Parathyroid adenoma (tissue), 2 donors: ENCODE measurements at regions not wholly inside any gene's neighbourhood (a gene's known extent, or its start where the extent isn't known, plus 50 kb on each side); places are given as distances from the start of the nearest gene placed in this dataset.
"Not testable (repeated sequence)": the region's sequence is repeated elsewhere in the genome, so short reads cannot be mapped to it uniquely, and the experiment has no call there.

Experiments used
- H2AFZ ChIP-seq: fragments of 300-600 bp; sonication (generic); one replicate; pipeline ENCODE4 v1.7.0; 2017; ENCODE audit warnings: antibody characterized with exemption, mild to moderate bottlenecking
- H3K27ac ChIP-seq: fragments of 300-600 bp; sonication (generic); one replicate; pipeline ENCODE4 v1.7.0; 2017
- H3K27me3 ChIP-seq: fragments of 300-600 bp; sonication (generic); one replicate; pipeline ENCODE4 v1.7.0; 2017; ENCODE audit warnings: low read length; ENCODE audit not compliant: control insufficient read depth, insufficient read depth
- H3K36me3 ChIP-seq: fragments of 300-600 bp; sonication (generic); one replicate; pipeline ENCODE4 v1.7.0; 2017; ENCODE audit warnings: low read length; ENCODE audit not compliant: control insufficient read depth, insufficient read depth
- H3K4me1 ChIP-seq: fragments of 300-600 bp; sonication (generic); one replicate; pipeline ENCODE4 v1.7.0; 2017; ENCODE audit warnings: control low read depth
- H3K4me2 ChIP-seq: fragments of 300-600 bp; sonication (generic); one replicate; pipeline ENCODE4 v1.7.0; 2017; ENCODE audit warnings: low read length
- H3K4me3 ChIP-seq: fragments of 300-600 bp; sonication (generic); one replicate; pipeline ENCODE4 v1.7.0; 2017; ENCODE audit warnings: low read depth, low read length
- H3K79me2 ChIP-seq: fragments of 300-600 bp; sonication (generic); one replicate; pipeline ENCODE4 v1.7.0; 2017; ENCODE audit warnings: control low read depth
- H3K9ac ChIP-seq: fragments of 300-600 bp; sonication (generic); one replicate; pipeline ENCODE4 v1.7.0; 2017; ENCODE audit warnings: mild to moderate bottlenecking
- H3K9me3 ChIP-seq: fragments of 300-600 bp; sonication (generic); one replicate; pipeline ENCODE4 v1.7.0; 2017; ENCODE audit warnings: low read length; ENCODE audit not compliant: control insufficient read depth
- TF ChIP-seq, protein P1 (sequence below): fragments of 300-600 bp; sonication (generic); IDR thresholded peaks from one replicate; pipeline ENCODE4 v1.7.0; 2017; ENCODE audit warnings: antibody characterized with exemption, mild to moderate bottlenecking
- donor health status: primary hyperparathyroidism.

DNA sequence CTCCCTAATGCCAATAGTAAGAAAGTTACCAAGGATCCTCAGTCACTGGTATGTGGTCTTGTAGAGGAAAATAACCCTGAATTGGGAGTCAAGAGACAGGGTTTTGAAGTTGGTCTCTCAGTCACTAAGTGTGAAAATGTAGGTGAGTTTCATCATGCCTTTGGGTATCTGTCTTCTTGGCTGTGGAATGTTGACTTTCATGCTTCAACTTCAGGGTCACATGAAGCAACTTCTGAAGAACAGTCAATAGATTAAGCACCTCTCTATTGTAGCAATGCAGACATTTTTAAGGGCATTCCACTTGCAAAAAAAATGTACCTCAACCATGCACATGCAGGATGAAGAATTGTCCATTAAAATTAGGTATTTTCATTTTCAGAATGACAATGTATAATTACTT is 194.6 kb downstream of the CSNK1G3 start:
- H3K27me3 ChIP-seq: no peaks in the 10 kb centered on the region
- no peaks in the 10 kb centered on the region for H3K4me1 ChIP-seq
- H2AFZ ChIP-seq: no peak overlapping the region
- no peaks in the 10 kb centered on the region for H3K36me3 ChIP-seq
- no peaks in the 10 kb centered on the region for H3K79me2 ChIP-seq
- TF ChIP-seq, protein P1, sequence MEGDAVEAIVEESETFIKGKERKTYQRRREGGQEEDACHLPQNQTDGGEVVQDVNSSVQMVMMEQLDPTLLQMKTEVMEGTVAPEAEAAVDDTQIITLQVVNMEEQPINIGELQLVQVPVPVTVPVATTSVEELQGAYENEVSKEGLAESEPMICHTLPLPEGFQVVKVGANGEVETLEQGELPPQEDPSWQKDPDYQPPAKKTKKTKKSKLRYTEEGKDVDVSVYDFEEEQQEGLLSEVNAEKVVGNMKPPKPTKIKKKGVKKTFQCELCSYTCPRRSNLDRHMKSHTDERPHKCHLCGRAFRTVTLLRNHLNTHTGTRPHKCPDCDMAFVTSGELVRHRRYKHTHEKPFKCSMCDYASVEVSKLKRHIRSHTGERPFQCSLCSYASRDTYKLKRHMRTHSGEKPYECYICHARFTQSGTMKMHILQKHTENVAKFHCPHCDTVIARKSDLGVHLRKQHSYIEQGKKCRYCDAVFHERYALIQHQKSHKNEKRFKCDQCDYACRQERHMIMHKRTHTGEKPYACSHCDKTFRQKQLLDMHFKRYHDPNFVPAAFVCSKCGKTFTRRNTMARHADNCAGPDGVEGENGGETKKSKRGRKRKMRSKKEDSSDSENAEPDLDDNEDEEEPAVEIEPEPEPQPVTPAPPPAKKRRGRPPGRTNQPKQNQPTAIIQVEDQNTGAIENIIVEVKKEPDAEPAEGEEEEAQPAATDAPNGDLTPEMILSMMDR: no peak
- no peak overlapping the region for H3K9ac ChIP-seq
- no peaks in the 10 kb centered on the region for H3K9me3 ChIP-seq
- H3K4me3 ChIP-seq: no peak overlapping the region
- no peak overlapping the region for H3K27ac ChIP-seq
- no peak overlapping the region for H3K4me2 ChIP-seq

DNA sequence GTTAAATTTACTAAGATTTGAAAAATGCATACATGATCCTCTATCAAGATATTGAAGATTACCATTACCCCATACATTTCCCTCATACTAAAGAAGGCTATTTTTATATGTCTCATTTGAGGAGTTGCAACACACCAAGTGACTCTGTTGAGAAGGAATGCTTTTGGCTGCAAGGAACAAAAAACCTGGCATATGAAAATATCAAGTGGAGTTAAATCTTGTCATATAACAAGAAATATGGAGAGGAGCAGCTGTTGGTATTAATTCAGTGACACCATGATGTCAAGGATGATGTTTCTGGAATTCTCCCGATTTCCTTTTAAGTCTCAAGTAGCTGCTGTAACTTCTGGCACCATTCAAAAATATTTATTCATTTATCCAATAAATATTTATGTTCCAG is 193.8 kb downstream of the CSNK1G3 start:
- no peak overlapping the region for H3K9ac ChIP-seq
- no peak overlapping the region for H2AFZ ChIP-seq
- H3K4me1 ChIP-seq: no peaks in the 10 kb centered on the region
- no peak overlapping the region for H3K4me3 ChIP-seq
- no peaks in the 10 kb centered on the region for H3K79me2 ChIP-seq
- no peaks in the 10 kb centered on the region for H3K9me3 ChIP-seq
- no peaks in the 10 kb centered on the region for H3K27me3 ChIP-seq
- H3K27ac ChIP-seq: no peak overlapping the region
- TF ChIP-seq, protein P1: no peak
- no peak overlapping the region for H3K4me2 ChIP-seq
- no peaks in the 10 kb centered on the region for H3K36me3 ChIP-seq

DNA sequence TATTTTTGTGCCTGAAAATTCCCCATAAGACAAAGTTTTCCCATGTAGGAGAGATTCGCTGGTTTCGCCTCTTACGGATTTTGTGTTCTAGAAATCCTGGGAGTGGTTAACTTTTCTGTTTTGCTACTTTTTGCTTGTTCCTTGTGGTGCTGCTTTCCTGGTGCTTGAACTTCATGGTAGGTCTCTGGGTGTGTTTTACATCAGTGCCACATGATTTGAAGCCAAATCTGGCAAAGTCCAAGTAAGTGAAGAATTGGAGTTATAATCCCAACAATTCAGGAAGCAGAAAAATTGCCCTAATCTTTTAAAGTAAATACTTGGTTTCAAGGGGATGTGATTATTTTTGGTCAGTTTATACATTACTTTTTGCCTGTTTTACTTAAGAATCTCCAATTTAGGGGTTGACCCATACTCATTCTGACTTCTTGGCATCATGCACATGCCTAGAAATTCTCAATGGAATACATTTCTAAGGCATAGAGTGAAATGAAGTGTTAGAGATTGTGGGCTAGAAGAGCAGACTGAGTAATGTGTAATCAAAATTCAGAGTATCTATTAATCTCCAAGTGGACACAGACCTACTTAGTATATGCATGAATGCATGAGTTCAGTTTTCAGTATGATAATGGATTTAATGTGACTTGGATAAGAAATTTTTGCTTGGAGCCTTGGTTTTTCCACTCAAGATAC is 189.7 kb downstream of the CSNK1G3 start:
- no peak overlapping the region for H3K4me2 ChIP-seq
- no peak overlapping the region for H3K4me3 ChIP-seq
- H3K9me3 ChIP-seq: no peaks in the 10 kb centered on the region
- H3K79me2 ChIP-seq: no peaks in the 10 kb centered on the region
- H3K36me3 ChIP-seq: no peaks in the 10 kb centered on the region
- no peak overlapping the region for H2AFZ ChIP-seq
- no peak overlapping the region for H3K9ac ChIP-seq
- H3K27ac ChIP-seq: no peak overlapping the region
- no peaks in the 10 kb centered on the region for H3K27me3 ChIP-seq
- TF ChIP-seq, protein P1: no peak
- no peaks in the 10 kb centered on the region for H3K4me1 ChIP-seq

DNA sequence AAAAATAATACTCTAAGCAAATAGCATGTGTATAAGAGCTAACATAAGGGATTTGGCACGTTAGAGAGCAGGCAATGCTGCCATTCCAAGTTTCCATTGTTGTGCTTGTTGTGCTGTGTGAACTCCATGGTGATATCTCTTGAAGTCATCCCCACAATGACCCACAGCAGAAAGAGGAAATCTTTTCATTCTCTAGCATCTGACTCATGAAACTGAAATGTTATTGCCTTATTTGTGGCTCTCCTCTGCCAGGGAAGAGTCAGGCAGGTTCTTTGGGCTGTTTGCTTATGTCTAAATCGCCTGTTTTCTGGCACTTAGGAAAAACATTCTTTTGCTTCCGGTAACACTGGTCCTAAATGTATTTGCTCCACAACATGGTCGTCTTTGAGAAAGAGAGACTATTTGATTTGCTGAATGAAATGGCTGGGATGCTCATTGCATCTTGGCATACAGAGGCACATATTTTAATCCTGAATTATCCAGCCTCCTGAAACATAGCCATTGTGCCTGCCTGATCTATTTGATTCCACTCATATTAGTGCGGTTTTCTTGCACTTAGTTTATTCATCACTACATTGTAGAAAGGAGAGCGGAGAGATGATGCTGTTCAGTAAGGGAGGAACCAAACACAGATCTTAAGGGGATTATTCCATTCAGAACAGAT is 188.8 kb downstream of the CSNK1G3 start:
- Histone ChIP-seq H3K4me2 (no peak overlapping the region), H3K27ac (no peak overlapping the region), H3K9me3 (no peaks in the 10 kb centered on the region), H2AFZ (no peak overlapping the region), H3K9ac (no peak overlapping the region), H3K4me3 (no peak overlapping the region), H3K36me3 (no peaks in the 10 kb centered on the region), H3K79me2 (no peaks in the 10 kb centered on the region), H3K27me3 (no peaks in the 10 kb centered on the region), H3K4me1 (no peaks in the 10 kb centered on the region)
- TF ChIP-seq, protein P1: no peak

DNA sequence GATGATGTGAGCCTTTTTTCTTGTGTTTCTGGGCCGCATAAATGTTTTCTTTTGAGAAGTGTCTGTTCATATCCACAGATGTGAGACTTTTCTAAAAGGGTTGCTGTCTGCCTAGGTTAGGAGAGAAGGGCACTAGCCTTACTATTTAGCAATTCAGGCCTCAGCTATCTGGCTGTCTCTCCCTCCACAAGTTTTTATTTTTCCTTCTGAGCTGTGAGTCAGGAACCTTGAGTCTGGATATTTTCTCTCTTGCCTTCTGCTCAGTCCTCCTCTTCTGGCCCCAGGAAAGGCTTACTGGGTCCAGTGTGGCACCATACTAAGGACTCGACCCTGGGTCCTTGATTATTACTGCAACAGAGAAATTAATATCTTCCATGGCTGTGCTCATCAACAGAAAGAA is 187.6 kb downstream of the CSNK1G3 start:
- H3K79me2 ChIP-seq: no peaks in the 10 kb centered on the region
- no peak overlapping the region for H3K4me3 ChIP-seq
- no peak overlapping the region for H3K4me2 ChIP-seq
- H2AFZ ChIP-seq: no peak overlapping the region
- TF ChIP-seq, protein P1: no peak
- H3K9me3 ChIP-seq: no peaks in the 10 kb centered on the region
- H3K27ac ChIP-seq: no peak overlapping the region
- H3K27me3 ChIP-seq: no peaks in the 10 kb centered on the region
- H3K4me1 ChIP-seq: no peaks in the 10 kb centered on the region
- H3K9ac ChIP-seq: no peak overlapping the region
- no peaks in the 10 kb centered on the region for H3K36me3 ChIP-seq

DNA sequence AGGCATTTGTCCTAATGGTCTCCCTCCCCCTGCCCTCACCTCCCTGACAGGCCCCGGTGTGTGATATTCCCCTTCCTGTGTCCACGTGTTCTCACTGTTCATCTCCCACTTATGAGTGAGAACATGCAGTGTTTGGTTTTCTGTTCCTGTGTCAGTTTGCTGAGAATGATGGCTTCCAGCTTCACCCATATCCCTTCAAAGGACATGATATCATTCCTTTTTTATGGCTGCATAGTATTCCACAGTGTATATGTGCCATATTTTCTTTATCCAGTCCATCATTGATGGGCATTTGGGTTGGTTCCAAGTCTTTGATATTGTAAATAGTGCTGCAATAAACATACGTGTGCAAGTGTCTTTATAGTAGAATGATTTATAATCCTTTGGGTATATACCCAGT is 187.0 kb downstream of the CSNK1G3 start:
- H3K4me2 ChIP-seq, H3K36me3 ChIP-seq, H3K79me2 ChIP-seq, H2AFZ ChIP-seq, H3K27ac ChIP-seq, H3K4me1 ChIP-seq, H3K9me3 ChIP-seq, H3K4me3 ChIP-seq, H3K27me3 ChIP-seq, H3K9ac ChIP-seq: not testable (repeated sequence)
